ENCODE measurements at regions not wholly inside any gene's neighbourhood (a gene's known extent, or its start where the extent isn't known, plus 50 kb on each side); places are given as distances from the start of the nearest gene placed in this dataset.

GRCh38 chr5:51685419-51685818 is 302.2 kb downstream of the ISL1 start:
- Histone ChIP-seq H2AFZ (replicated peaks) (no peak overlapping the region), H3K36me3 (no peaks in the 10 kb centered on the region), H3K4me1 (no peaks in the 10 kb centered on the region), H3F3A (ENCODE audit: low read depth) (no peaks in the 10 kb centered on the region), H3K27ac (no peak overlapping the region), H3K4me3 (no peak overlapping the region), H3K79me2 (ENCODE audit: low read depth) (no peaks in the 10 kb centered on the region), H3K9me3 (ENCODE audit: low read depth) (no peaks in the 10 kb centered on the region), H3K9ac (no peak overlapping the region), H3K4me2 (no peak overlapping the region), H3K27me3 (no peaks in the 10 kb centered on the region), H4K20me1 (ENCODE audit: low read depth) (no peaks in the 10 kb centered on the region)
- H3K27me3 Mint-ChIP-seq (ENCODE audit: insufficient read depth, low read depth): no peaks in the 10 kb centered on the region
- no peak for TF ChIP-seq EZH2 (IDR thresholded peaks at IDR 0.05)
- no peak for TF ChIP-seq EZH2phosphoT487 (IDR thresholded peaks at IDR 0.05)
- no peak for TF ChIP-seq CTCF (IDR thresholded peaks at IDR 0.05)
- H3K4me3 Mint-ChIP-seq: no peak overlapping the region
- no peaks in the 10 kb centered on the region for H3K4me1 Mint-ChIP-seq
- H3K9me3 Mint-ChIP-seq: peaks cover 3% of the 10 kb centered on the region
- DNase-seq (ENCODE audit: low spot score): no peak
- H3K27ac Mint-ChIP-seq: no peak overlapping the region
- no peaks in the 10 kb centered on the region for H3K36me3 Mint-ChIP-seq

GRCh38 chr5:51686622-51687021 is 303.4 kb downstream of the ISL1 start:
- no peak overlapping the region for H3K27ac ChIP-seq

GRCh38 chr5:51691538-51692079 is 308.4 kb downstream of the ISL1 start:
- Histone ChIP-seq H3K4me2 (no peak overlapping the region), H3K36me3 (no peaks in the 10 kb centered on the region), H3F3A (ENCODE audit: low read depth) (no peaks in the 10 kb centered on the region), H3K4me3 (no peak overlapping the region), H3K27ac (no peak overlapping the region), H3K9me3 (ENCODE audit: low read depth) (no peaks in the 10 kb centered on the region), H2AFZ (replicated peaks) (no peak overlapping the region), H4K20me1 (ENCODE audit: low read depth) (no peaks in the 10 kb centered on the region), H3K79me2 (ENCODE audit: low read depth) (no peaks in the 10 kb centered on the region), H3K4me1 (no peaks in the 10 kb centered on the region), H3K27me3 (no peaks in the 10 kb centered on the region), H3K9ac (no peak overlapping the region)
- DNase-seq (ENCODE audit: low spot score): no peak
- no peaks in the 10 kb centered on the region for H3K4me1 Mint-ChIP-seq
- H3K4me3 Mint-ChIP-seq: no peak overlapping the region
- H3K9me3 Mint-ChIP-seq: peaks cover 13% of the 10 kb centered on the region
- no peak overlapping the region for H3K27ac Mint-ChIP-seq
- no peaks in the 10 kb centered on the region for H3K36me3 Mint-ChIP-seq
- TF ChIP-seq EZH2 (IDR thresholded peaks at IDR 0.05) (no peak), EZH2phosphoT487 (IDR thresholded peaks at IDR 0.05) (no peak), CTCF (IDR thresholded peaks at IDR 0.05) (no peak)
- no peaks in the 10 kb centered on the region for H3K27me3 Mint-ChIP-seq (ENCODE audit: insufficient read depth, low read depth)

More at GRCh38 chr5:51686622-51687021, 303.4 kb downstream of the ISL1 start:
- Histone ChIP-seq H3K4me1 (no peaks in the 10 kb centered on the region), H3K79me2 (ENCODE audit: low read depth) (no peaks in the 10 kb centered on the region), H3K36me3 (no peaks in the 10 kb centered on the region), H3F3A (ENCODE audit: low read depth) (no peaks in the 10 kb centered on the region), H3K9ac (no peak overlapping the region), H2AFZ (replicated peaks) (no peak overlapping the region), H3K27me3 (no peaks in the 10 kb centered on the region), H3K4me3 (no peak overlapping the region), H3K9me3 (ENCODE audit: low read depth) (no peaks in the 10 kb centered on the region), H4K20me1 (ENCODE audit: low read depth) (no peaks in the 10 kb centered on the region), H3K4me2 (no peak overlapping the region)
- Mint-ChIP-seq H3K27me3 (ENCODE audit: insufficient read depth, low read depth) (no peaks in the 10 kb centered on the region), H3K36me3 (no peaks in the 10 kb centered on the region), H3K9me3 (peaks cover 3% of the 10 kb centered on the region), H3K4me1 (no peaks in the 10 kb centered on the region), H3K27ac (no peak overlapping the region), H3K4me3 (no peak overlapping the region)
- no peak for TF ChIP-seq EZH2phosphoT487 (IDR thresholded peaks at IDR 0.05)
- TF ChIP-seq CTCF (IDR thresholded peaks at IDR 0.05): no peak
- TF ChIP-seq EZH2 (IDR thresholded peaks at IDR 0.05): no peak
- DNase-seq (ENCODE audit: low spot score): no peak
